Adrenal gland (tissue), 9 donors: ENCODE measurements at regions not wholly inside any gene's neighbourhood (a gene's known extent, or its start where the extent isn't known, plus 50 kb on each side); places are given as distances from the start of the nearest gene placed in this dataset.

ENCODE experiments used
- DNase-seq, 7 donors: peaks; one replicate each; pipeline ENCODE4 v3.0.0-alpha.2; 2019 to 2020
- H3K27ac ChIP-seq, 5 donors: fragments of 200-600 bp; sonication (generic) in 4 of 5; 1 replicate in 3 of 5; 2 replicates in 2 of 5; pipeline versions ENCODE4 v1.5.1 to v1.8.0; 2016 to 2020; ENCODE audit warnings: mild to moderate bottlenecking in 1 of 5
- H3K27me3 ChIP-seq: fragments of 200-600 bp; 2 replicates; pipeline ENCODE4 v1.8.0; 2021
- H3K36me3 ChIP-seq, 2 donors: fragments of 200-600 bp; replicated peaks in 1 of 2; 1 replicate in 1 of 2; 2 replicates in 1 of 2; pipeline versions ENCODE4 v1.5.1 to v1.8.0; 2018 to 2022
- H3K4me1 ChIP-seq, 2 donors: fragments of 200-600 bp; replicated peaks in 1 of 2; 1 replicate in 1 of 2; 2 replicates in 1 of 2; pipeline versions ENCODE4 v1.5.1 to v1.8.0; 2018 to 2021
- H3K4me3 ChIP-seq, 4 donors: fragments of 200-600 bp; sonication (generic) in 3 of 4; one replicate each; pipeline ENCODE4 v1.5.1; 2016 to 2018
- H3K9me3 ChIP-seq, 3 donors: fragments of 200-600 bp; sonication (generic) in 1 of 3; replicated peaks in 1 of 3; 1 replicate in 2 of 3; 2 replicates in 1 of 3; pipeline versions ENCODE4 v1.5.1 to v1.8.0; 2016 to 2021
- CTCF ChIP-seq, 6 experiments: fragments of 450-650 bp in 4 of 6; fragments of 200-600 bp in 2 of 6; sonication (generic) in 1 of 6; IDR thresholded peaks; 1 replicate in 5 of 6; 2 replicates in 1 of 6; pipeline versions ENCODE4 v1.5.1 to v1.8.0; 2016 to 2021; ENCODE audit warnings: antibody characterized with exemption in 6 of 6, mild to moderate bottlenecking in 2 of 6, moderate library complexity in 1 of 6
- POLR2A ChIP-seq, 2 donors: fragments of 450-650 bp; IDR thresholded peaks; one replicate each; pipeline ENCODE4 v1.6.1; 2017; ENCODE audit warnings: antibody characterized with exemption in 2 of 2, mild to moderate bottlenecking in 2 of 2, moderate library complexity in 1 of 2
- WGBS, 4 donors: extraction: QIAGEN DNeasy Blood & Tissue Kit in 2 of 4; methylation state at CpG; one replicate each; pipeline versions ENCODE4 v1.1.5 to v1.1.7; 2013 to 2017; 5-methylcytosine and 5-hydroxymethylcytosine counted together
- intact Hi-C, 2 donors: fragments of 100-400 bp; cut with DNase I; formaldehyde crosslinking; loops; one replicate each; pipeline versions ENCODE4 v1.14.1 to v1.15.0; 2022 to 2023
- donor health status: healthy with polysubstance abuse.
- donor health status: Bipolar disorder and iron deficiency.
- donor health status: DM: yes; HTN: yes; CAD: no.
- donor health status: DM: no; HTN: no; CAD: no.
- donor health status: DM: no; HTN: no; CAD: no.

GRCh38 chr20:48031122-48031521 is 245.8 kb upstream of the SULF2 start:
- DNase-seq, result no peak
- Histone ChIP-seq H3K9me3 (no peaks in the 10 kb centered on the region), H3K27me3 (no peaks in the 10 kb centered on the region), H3K4me1 (peaks cover 0 to 1% of the 10 kb centered on the region in 2 donors), H3K36me3 (no peaks in the 10 kb centered on the region), H3K4me3 (no peak overlapping the region), H3K27ac (no peak overlapping the region)
- 83 to 96% (median 94%) methylated on average over 4 of the region's 4 CpGs for WGBS, 4 donors
- TF ChIP-seq POLR2A (IDR thresholded peaks at IDR 0.05) (no peak), CTCF (IDR thresholded peaks at IDR 0.05) (no peak)
- intact Hi-C loops, result no loop called here

- H3K4me1 ChIP-seq, result peaks cover 0 to 13% of the 10 kb centered on the region in 2 donors
- H3K9me3 ChIP-seq, result no peaks in the 10 kb centered on the region
- no peak overlapping the region for H3K4me3 ChIP-seq
- WGBS, 4 donors, result 87 to 93% (median 89%) methylated on average over 9 of the region's 9 CpGs
- no peaks in the 10 kb centered on the region for H3K27me3 ChIP-seq
- no peak overlapping the region for H3K27ac ChIP-seq
- no peaks in the 10 kb centered on the region for H3K36me3 ChIP-seq
- DNase-seq, result no peak
- intact Hi-C loops, result no loop called here
- no peak for TF ChIP-seq CTCF (IDR thresholded peaks at IDR 0.05)
- TF ChIP-seq POLR2A (IDR thresholded peaks at IDR 0.05), result no peak
Observed at GRCh38 chr20:48026981-48027592, 241.8 kb upstream of the SULF2 start.

DNA sequence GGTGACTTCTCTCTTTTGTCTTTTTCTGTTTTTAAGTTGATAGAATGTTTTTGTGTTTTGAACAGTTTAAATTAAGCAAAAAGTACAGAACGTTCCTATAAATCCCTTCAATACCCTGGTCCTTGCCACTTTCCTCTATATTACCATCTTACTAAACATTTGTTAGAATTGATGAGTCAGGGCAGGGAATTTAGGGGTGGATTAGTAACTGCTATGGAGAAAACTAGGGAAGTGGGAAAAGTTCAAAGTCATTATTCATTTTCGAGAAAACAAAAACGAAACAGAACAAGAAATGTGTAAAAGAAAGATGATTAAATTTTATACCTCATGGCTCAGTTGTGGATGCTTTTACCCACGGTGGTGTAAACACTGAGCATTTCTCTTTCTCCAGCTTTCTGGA is 240.4 kb upstream of the SULF2 start:
- no peak for DNase-seq
- no peak for TF ChIP-seq CTCF (IDR thresholded peaks at IDR 0.05)
- Histone ChIP-seq H3K9me3 (no peaks in the 10 kb centered on the region), H3K27me3 (no peaks in the 10 kb centered on the region), H3K4me3 (peak overlapping the region in 2 of 4 donors; percentile 34 to 57), H3K4me1 (peaks cover 0 to 13% of the 10 kb centered on the region in 2 donors), H3K36me3 (no peaks in the 10 kb centered on the region), H3K27ac (peak overlapping the region in 3 of 5 donors; percentile 84 to 96 (median 85))
- intact Hi-C loops, result no loop called here
- WGBS, 4 donors, result 19 to 31% (median 28%) methylated on average over 4 of the region's 4 CpGs

- Histone ChIP-seq H3K27me3 (no peaks in the 10 kb centered on the region), H3K9me3 (no peaks in the 10 kb centered on the region), H3K4me1 (peaks cover 0 to 13% of the 10 kb centered on the region in 2 donors), H3K4me3 (peak overlapping the region in 2 of 4 donors; percentile 34 to 57), H3K36me3 (no peaks in the 10 kb centered on the region), H3K27ac (peak overlapping the region in 4 of 5 donors; percentile 43 to 96 (median 84))
- intact Hi-C loops, result no loop called here
- DNase-seq, result peak; percentile 85 to 95 (median 93)
- 9 to 36% (median 28%) methylated on average over 4 to 13 of the region's 13 CpGs for WGBS, 4 donors
- TF ChIP-seq CTCF (IDR thresholded peaks at IDR 0.05) (peak in 4 of 6 experiments; percentile 18 to 38 (median 22)), POLR2A (IDR thresholded peaks at IDR 0.05) (peak in 1 of 2 donors; percentile 87)
Observed at GRCh38 chr20:48025051-48025515, 239.8 kb upstream of the SULF2 start.
